ENCODE measurements at regions not wholly inside any gene's neighbourhood (a gene's known extent, or its start where the extent isn't known, plus 50 kb on each side); places are given as distances from the start of the nearest gene placed in this dataset.

DNA sequence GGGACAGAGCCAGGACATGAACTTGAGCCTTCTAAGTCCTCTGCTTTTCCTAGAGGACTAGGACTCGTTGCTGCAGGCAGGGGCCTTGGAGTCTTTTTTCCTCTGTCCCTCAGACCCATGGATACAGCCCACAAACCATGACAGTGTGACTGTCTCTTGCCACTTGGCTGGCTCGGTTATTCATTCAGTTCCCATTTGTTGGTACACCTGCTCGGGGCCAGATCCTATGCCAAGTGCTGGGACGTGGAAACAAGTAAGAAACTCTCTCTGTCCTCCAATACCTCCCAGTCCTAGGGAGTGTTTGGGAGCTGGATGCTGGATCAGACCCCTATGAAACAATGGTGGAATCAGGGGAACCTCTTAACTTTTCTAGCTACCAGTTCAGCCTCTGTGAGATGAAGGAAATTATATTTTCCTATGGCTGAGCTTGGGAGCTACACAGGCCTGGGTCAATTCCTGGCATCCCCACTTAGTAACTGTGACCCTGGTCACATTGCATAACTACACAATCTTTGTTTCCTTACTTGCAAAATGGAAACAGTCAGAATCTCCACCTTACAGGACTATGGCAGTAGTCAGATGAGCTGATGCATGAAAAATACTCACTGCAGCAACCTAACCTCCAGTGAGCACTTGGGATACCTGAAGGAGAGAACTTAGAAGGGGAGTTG lies 106.3 kb upstream of the VRK1 start:
- no peak for TF ChIP-seq Cebpa-rat (IDR thresholded peaks at IDR 0.05)
- Histone ChIP-seq H4K20me1 (no peaks in the 10 kb centered on the region), H3K4me3 (no peak overlapping the region), H3K4me2 (no peak overlapping the region), H3K36me3 (no peaks in the 10 kb centered on the region), H3K27ac (no peak overlapping the region), H3K9me3 (replicated peaks in 1 of 11) (no peaks in the 10 kb centered on the region), H3K27me3 (no peaks in the 10 kb centered on the region), H3K9ac (no peak overlapping the region), H3K4me1 (no peaks in the 10 kb centered on the region; a peak in 1 of 20 replicates)

DNA sequence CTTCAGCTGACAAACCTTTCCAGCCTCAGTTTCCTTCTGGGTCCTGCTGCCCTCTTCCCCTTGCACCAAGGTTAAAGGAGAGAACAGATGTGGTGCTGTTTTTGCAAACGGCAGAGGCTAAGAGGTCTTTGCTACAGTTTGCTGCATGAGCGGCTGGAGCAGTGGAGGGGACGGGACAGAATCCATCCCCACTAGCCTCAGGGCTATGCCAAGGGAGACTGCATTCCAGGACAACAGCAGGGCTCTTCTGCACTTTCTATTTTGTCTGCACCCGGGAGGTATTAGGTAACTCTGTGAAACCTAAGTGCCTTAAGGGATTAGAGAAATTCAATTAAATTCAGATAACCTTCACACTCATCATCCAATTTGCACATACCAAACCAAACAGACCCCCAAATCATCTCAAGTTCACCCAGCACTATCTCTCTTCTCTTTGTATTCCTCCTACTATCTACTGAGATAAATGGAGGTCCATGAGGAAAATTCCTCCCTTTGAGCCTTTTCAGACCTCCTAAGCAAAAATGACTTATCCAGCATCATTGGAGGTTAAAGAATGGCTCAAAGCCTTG lies 103.8 kb upstream of the VRK1 start:
- H3K27ac ChIP-seq: no peak overlapping the region
- H3K9me3 ChIP-seq (replicated peaks in 1 of 11): no peaks in the 10 kb centered on the region
- no peaks in the 10 kb centered on the region; a peak in 1 of 20 replicates for H3K4me1 ChIP-seq
- no peaks in the 10 kb centered on the region for H3K27me3 ChIP-seq
- H4K20me1 ChIP-seq: no peaks in the 10 kb centered on the region
- no peak overlapping the region for H3K4me2 ChIP-seq
- no peak overlapping the region for H3K9ac ChIP-seq
- no peaks in the 10 kb centered on the region for H3K36me3 ChIP-seq
- no peak for TF ChIP-seq Cebpa-rat (IDR thresholded peaks at IDR 0.05)
- H3K4me3 ChIP-seq: no peak overlapping the region

DNA sequence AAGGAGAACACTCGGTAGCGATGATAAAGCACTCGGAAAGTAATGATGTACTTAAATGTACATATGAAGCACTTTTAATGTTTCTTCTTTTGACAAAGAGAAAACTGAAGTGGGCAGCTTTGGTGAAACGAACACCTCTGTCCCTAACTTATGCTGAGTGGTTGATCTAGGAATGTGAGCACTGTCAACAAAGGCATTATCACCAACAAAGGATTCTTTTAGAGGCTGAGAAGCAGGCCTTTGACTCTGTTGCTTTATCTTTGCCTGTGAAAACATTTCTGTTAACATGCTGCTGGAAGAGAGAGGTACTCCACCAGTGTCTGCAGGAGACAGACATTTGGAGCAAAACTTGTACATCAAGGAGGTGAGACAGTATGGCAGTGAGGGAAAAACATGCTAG lies 103.2 kb upstream of the VRK1 start:
- Histone ChIP-seq H3K27me3 (no peaks in the 10 kb centered on the region), H3K4me3 (no peak overlapping the region)
- no peak for TF ChIP-seq Cebpa-rat (IDR thresholded peaks at IDR 0.05)

DNA sequence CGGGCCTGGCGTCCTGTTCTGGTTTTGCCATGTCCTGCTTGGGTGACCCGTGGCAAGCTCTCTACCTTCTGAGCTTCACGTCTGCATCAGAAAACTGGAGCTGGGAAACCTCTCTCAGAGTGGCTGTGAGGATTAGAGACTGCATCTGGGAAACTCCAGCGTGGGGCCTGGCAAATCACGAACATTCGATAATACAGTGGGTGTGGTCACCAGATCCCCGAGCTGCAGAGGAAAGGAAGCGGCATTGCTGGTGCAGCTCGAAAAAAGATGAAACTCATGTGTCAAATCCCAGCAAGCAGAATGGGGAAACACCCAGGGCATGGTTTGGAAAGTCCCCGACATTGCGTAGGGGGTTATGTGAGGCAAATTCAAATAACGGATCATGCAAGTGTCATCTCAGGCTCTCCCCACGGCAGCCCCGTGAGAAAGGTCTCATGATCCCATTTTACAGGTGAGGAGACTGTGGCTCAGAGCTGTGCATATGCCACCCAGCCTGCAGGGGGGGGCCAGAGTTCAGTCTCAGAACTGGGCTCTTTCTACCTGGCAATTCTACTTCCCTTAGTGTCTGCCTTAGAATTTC lies 98.1 kb upstream of the VRK1 start:
- Histone ChIP-seq H4K20me1 (no peaks in the 10 kb centered on the region), H3K27ac (no peak overlapping the region), H3K36me3 (no peaks in the 10 kb centered on the region), H3K4me2 (no peak overlapping the region), H3K9me3 (replicated peaks in 1 of 11) (no peaks in the 10 kb centered on the region), H3K4me3 (no peak overlapping the region), H3K9ac (no peak overlapping the region), H3K27me3 (no peaks in the 10 kb centered on the region), H3K4me1 (no peaks in the 10 kb centered on the region)
- no peak for TF ChIP-seq Cebpa-rat (IDR thresholded peaks at IDR 0.05)

More for the DNA sequence above, 103.2 kb upstream of the VRK1 start:
- Histone ChIP-seq H3K36me3 (no peaks in the 10 kb centered on the region), H3K9ac (no peak overlapping the region), H4K20me1 (no peaks in the 10 kb centered on the region), H3K9me3 (replicated peaks in 1 of 11) (no peaks in the 10 kb centered on the region), H3K27ac (no peak overlapping the region), H3K4me2 (no peak overlapping the region), H3K4me1 (no peaks in the 10 kb centered on the region; a peak in 1 of 20 replicates)

DNA sequence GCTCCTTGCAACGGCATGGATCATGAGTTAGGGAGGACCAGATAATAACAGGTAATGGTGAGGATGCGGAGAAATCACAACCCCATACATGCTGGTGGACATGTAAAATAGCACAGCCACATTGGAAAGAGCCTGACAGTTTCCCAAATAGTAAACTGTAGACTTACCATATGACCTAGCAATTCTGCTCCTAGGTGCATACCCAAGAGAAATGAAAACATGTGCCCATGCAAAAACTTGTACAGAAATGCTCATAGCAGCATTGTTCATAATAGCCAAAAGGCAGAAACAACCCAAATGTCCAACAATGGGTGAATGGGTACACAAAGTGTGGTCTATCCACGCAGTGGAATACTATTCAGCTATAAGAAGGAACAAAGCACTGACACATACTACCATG lies 97.5 kb upstream of the VRK1 start:
- no peaks in the 10 kb centered on the region for H3K9me3 ChIP-seq (replicated peaks in 1 of 11)
- H3K9ac ChIP-seq: no peak overlapping the region
- no peak overlapping the region for H3K27ac ChIP-seq

DNA sequence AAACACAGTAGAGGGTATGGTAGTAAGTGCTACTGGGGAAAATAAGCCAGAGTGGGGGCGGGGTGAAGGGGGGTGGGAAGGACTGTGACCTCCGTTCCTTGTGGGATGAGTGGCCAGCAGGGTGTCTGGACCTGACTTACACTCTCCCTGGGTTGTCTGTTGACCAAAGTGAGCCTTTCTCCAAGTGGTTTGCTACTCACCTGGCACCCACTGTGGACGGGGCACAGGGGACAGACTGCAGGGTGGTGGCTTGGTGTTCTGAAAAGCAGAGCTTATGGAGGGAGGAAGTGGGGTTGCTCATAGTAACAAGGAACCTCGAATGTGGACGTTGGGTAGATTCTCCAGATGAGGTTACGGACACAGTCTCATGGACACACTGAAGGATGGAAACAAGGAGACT lies 94.4 kb upstream of the VRK1 start:
- H3K4me1 ChIP-seq: peaks cover 9 to 15% (median 12%) of the 10 kb centered on the region in 10 experiments; a peak in 19 of 20 replicates
- H3K9me3 ChIP-seq (replicated peaks in 1 of 11): no peaks in the 10 kb centered on the region
- H3K9ac ChIP-seq: no peak overlapping the region
- no peaks in the 10 kb centered on the region for H3K27me3 ChIP-seq
- TF ChIP-seq Cebpa-rat (IDR thresholded peaks at IDR 0.05): no peak
- no peak overlapping the region for H3K4me3 ChIP-seq
- no peaks in the 10 kb centered on the region; a peak in 1 of 22 replicates for H4K20me1 ChIP-seq
- H3K27ac ChIP-seq: no peak overlapping the region
- H3K4me2 ChIP-seq: no peak overlapping the region
- H3K36me3 ChIP-seq: no peaks in the 10 kb centered on the region

More for the DNA sequence above, 97.5 kb upstream of the VRK1 start:
- H3K4me1 ChIP-seq: peaks cover 0 to 4% (median 1%) of the 10 kb centered on the region in 10 experiments; a peak in 11 of 20 replicates
- H3K4me2 ChIP-seq: no peak overlapping the region
- TF ChIP-seq Cebpa-rat (IDR thresholded peaks at IDR 0.05): no peak
- H4K20me1 ChIP-seq: no peaks in the 10 kb centered on the region
- no peak overlapping the region for H3K4me3 ChIP-seq
- H3K36me3 ChIP-seq: no peaks in the 10 kb centered on the region
- H3K27me3 ChIP-seq: no peaks in the 10 kb centered on the region

DNA sequence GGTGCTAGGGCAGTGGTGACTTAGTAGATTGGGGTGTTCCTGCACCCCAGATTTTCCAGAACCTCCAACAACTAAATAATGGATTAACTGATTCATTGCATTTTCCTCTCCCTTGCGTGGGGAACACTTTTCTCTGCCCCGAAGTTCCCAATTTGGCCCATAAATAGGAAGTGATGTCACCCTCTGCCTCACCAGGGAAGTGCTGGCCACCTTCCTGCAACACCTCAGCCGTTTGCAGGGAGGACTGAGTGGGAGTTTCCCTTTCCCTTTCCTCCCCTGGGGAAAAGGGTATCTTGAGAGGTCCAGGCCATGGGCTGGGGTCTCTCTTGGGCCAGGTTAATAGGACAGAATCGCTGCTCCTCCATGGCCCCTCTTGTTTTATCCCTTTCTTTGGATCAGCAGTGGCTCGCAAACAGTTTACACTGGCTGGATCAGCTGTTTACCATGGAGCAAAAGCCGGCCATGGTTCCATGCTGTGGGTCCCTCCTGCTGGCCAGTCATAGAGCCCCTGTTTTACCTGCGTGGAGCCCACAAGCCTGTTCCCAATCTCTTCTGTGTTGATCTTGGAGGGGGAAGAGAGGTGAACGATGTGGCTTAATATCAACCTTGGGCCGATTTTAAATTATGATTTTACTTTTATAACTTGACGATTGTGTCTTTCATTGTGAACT lies 91.6 kb upstream of the VRK1 start:
- Histone ChIP-seq H3K27me3 (no peaks in the 10 kb centered on the region), H4K20me1 (no peaks in the 10 kb centered on the region; a peak in 1 of 22 replicates), H3K4me2 (peak overlapping the region; percentile 38 to 73 (median 57)), H3K4me3 (no peak overlapping the region), H3K9ac (no peak overlapping the region), H3K36me3 (no peaks in the 10 kb centered on the region), H3K27ac (no peak overlapping the region), H3K9me3 (replicated peaks in 1 of 11) (no peaks in the 10 kb centered on the region), H3K4me1 (peaks cover 9 to 15% (median 12%) of the 10 kb centered on the region in 10 experiments; a peak in 19 of 20 replicates)
- TF ChIP-seq Cebpa-rat (IDR thresholded peaks at IDR 0.05): no peak

DNA sequence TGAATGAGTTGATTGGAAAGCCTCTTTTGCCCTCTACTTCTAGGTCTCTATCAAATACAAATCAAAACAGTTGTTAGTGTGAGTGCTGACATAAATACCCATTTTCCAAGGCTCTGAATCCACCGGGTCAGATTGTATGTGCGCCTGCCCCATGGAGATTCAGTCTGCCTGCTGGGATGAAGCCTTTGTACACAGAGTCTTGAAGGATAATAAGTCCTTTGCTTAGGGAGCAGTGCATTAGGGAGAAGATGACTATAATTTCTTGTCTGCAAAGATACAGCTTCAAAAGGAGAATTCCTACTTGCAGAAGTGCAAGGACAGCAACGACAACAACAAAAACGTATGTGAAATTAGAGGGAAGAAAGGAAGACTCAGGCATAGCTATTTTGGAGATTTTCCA lies 90.3 kb upstream of the VRK1 start:
- no peak for TF ChIP-seq Cebpa-rat (IDR thresholded peaks at IDR 0.05)
- Histone ChIP-seq H3K4me1 (peaks cover 9 to 15% (median 12%) of the 10 kb centered on the region in 10 experiments; a peak in 19 of 20 replicates), H3K4me3 (no peak overlapping the region), H3K36me3 (no peaks in the 10 kb centered on the region), H3K9ac (no peak overlapping the region), H3K9me3 (replicated peaks in 1 of 11) (no peaks in the 10 kb centered on the region), H3K27me3 (no peaks in the 10 kb centered on the region), H3K4me2 (no peak overlapping the region), H3K27ac (no peak overlapping the region), H4K20me1 (no peaks in the 10 kb centered on the region; a peak in 1 of 22 replicates)

DNA sequence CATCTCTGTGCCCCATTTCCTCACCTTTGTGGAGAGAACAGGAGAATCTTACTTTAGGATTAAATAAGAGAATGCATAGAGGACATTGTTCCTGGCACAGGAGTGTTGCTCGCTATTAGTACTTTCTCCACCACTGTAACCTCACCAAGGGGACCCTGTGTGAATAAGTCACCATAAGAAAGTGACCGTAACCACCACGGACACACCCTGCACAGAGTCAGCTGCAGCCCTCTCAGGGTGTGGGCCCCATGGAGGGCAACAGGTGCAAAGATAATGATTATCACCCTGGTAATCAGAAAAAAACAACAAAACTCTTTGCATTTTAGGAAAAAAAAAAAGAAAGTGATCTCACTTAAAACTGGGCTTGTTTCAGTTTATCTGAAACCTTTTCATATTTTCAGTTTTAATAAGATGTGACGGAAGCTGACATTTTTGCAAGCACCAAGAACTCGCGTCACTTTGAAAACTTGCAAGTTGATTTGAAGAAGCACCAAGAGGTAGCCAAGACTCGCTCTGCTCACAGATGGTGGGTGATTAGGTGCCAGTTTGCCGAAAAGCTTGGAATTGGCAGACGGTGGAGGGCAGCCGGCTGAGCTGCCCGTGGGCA lies 87.0 kb upstream of the VRK1 start:
- peaks cover 5 to 7% (median 6%) of the 10 kb centered on the region in 10 experiments; a peak in 19 of 20 replicates for H3K4me1 ChIP-seq
- H4K20me1 ChIP-seq: no peaks in the 10 kb centered on the region
- H3K27me3 ChIP-seq: no peaks in the 10 kb centered on the region
- no peak overlapping the region for H3K4me3 ChIP-seq
- no peaks in the 10 kb centered on the region for H3K9me3 ChIP-seq (replicated peaks in 1 of 11)
- no peak for TF ChIP-seq Cebpa-rat (IDR thresholded peaks at IDR 0.05)
- H3K9ac ChIP-seq: no peak overlapping the region
- H3K36me3 ChIP-seq: no peaks in the 10 kb centered on the region
- no peak overlapping the region for H3K4me2 ChIP-seq
- H3K27ac ChIP-seq: no peak overlapping the region
